ENCODE measurements at regions not wholly inside any gene's neighbourhood (a gene's known extent, or its start where the extent isn't known, plus 50 kb on each side); places are given as distances from the start of the nearest gene placed in this dataset.

DNA sequence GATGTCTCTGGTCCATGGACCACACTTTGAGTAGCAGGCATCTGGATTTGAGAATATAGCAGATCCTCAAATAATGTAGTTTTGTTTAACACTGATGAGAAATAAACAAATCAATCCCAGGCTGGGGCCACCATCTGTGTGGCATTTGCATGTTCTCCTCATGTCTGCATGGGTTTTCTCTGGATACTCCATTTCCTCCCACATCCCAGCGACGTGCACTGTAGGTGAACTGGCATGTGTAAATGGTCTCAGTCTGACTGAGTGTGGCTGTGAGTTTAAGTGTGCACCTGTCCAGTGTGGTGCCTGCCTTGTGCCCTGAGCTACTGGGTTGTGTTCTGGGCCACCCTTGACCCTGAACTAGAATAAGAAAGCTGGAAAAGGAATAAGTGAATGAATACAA, 66.3 kb upstream of the NANOGP8 start:
- TF ChIP-seq POLR2A (IDR thresholded peaks at IDR 0.05) (no peak), CTCF (IDR thresholded peaks at IDR 0.05) (no peak), POLR2AphosphoS5 (IDR thresholded peaks at IDR 0.05) (no peak)

Data from upper lobe of left lung (tissue), 4 donors.